Astrocyte (in vitro differentiated cells and primary cell): ENCODE measurements at regions not wholly inside any gene's neighbourhood (a gene's known extent, or its start where the extent isn't known, plus 50 kb on each side); places are given as distances from the start of the nearest gene placed in this dataset.

Experiments
- DNase-seq: peaks from one replicate; pipeline ENCODE4 v3.0.0-alpha.2; 2010; ENCODE audit warnings: low read depth
- FAIRE-seq: peaks from 2 replicates; lab custom pipeline; 2011; peaks lifted over from hg19 to GRCh38; lab: Jason Lieb, UNC
- H2AFZ ChIP-seq: 2 replicates; pipeline ENCODE4 v1.6.0; 2012; ENCODE audit warnings: low read depth, low read length, inconsistent platforms
- H3K27ac ChIP-seq: 2 replicates; pipeline ENCODE4 v1.5.1; 2011; ENCODE audit warnings: low read depth, low read length, inconsistent platforms
- H3K27me3 ChIP-seq: 2 replicates; pipeline ENCODE4 v1.6.0; 2011; ENCODE audit warnings: low read length, inconsistent platforms; ENCODE audit not compliant: insufficient read depth
- H3K36me3 ChIP-seq: 2 replicates; pipeline ENCODE4 v1.5.1; 2011; ENCODE audit warnings: low read length, inconsistent platforms; ENCODE audit not compliant: insufficient read depth
- H3K4me1 ChIP-seq: 2 replicates; pipeline ENCODE4 v1.5.1; 2011; ENCODE audit warnings: low read length, inconsistent platforms; ENCODE audit not compliant: insufficient read depth
- H3K4me2 ChIP-seq: 2 replicates; pipeline ENCODE4 v1.6.0; 2012; ENCODE audit warnings: low read length, inconsistent platforms
- H3K4me3 ChIP-seq: 2 replicates; pipeline ENCODE4 v1.5.1; 2011; ENCODE audit warnings: low read depth, mild to moderate bottlenecking, low read length, inconsistent platforms; ENCODE audit not compliant: insufficient read depth
- H3K79me2 ChIP-seq: 2 replicates; pipeline ENCODE4 v1.6.0; 2012; ENCODE audit warnings: mild to moderate bottlenecking, low read length, inconsistent platforms; ENCODE audit not compliant: insufficient read depth
- H3K9ac ChIP-seq: 2 replicates; pipeline ENCODE4 v1.6.0; 2012; ENCODE audit warnings: mild to moderate bottlenecking, low read length, inconsistent platforms
- H3K9me3 ChIP-seq: 2 replicates; pipeline ENCODE4 v1.5.1; 2012; ENCODE audit warnings: low read depth, mild to moderate bottlenecking, low read length, inconsistent platforms; ENCODE audit not compliant: insufficient read depth
- H4K20me1 ChIP-seq: 2 replicates; pipeline ENCODE4 v1.6.0; 2012; ENCODE audit warnings: low read length, inconsistent platforms; ENCODE audit not compliant: insufficient read depth
- H3K27ac Mint-ChIP-seq: one replicate; pipeline ENCODE4 v1.8.0; 2021; ENCODE audit warnings: mild to moderate bottlenecking, mixed read lengths; ENCODE audit not compliant: unreplicated experiment
- H3K27me3 Mint-ChIP-seq: one replicate; pipeline ENCODE4 v1.8.0; 2021; ENCODE audit warnings: low read depth, mixed read lengths; ENCODE audit not compliant: unreplicated experiment
- H3K36me3 Mint-ChIP-seq: one replicate; pipeline ENCODE4 v1.8.0; 2021; ENCODE audit warnings: low read depth, mixed read lengths; ENCODE audit not compliant: unreplicated experiment
- H3K4me1 Mint-ChIP-seq: one replicate; pipeline ENCODE4 v1.8.0; 2021; ENCODE audit warnings: low read depth, mixed read lengths; ENCODE audit not compliant: unreplicated experiment
- H3K4me3 Mint-ChIP-seq: one replicate; pipeline ENCODE4 v1.8.0; 2021; ENCODE audit warnings: mild to moderate bottlenecking, moderate library complexity, mixed read lengths; ENCODE audit not compliant: unreplicated experiment
- H3K9me3 Mint-ChIP-seq: one replicate; pipeline ENCODE4 v1.8.0; 2021; ENCODE audit warnings: mild to moderate bottlenecking, mixed read lengths; ENCODE audit not compliant: unreplicated experiment
- CTCF ChIP-seq: IDR thresholded peaks from 2 replicates; pipeline ENCODE4 v1.5.1; 2011; ENCODE audit warnings: low read depth, mild to moderate bottlenecking, inconsistent platforms, low read length, moderate library complexity; ENCODE audit not compliant: insufficient read depth
- EZH2 ChIP-seq: IDR thresholded peaks from 2 replicates; pipeline ENCODE4 v1.6.1; 2012; ENCODE audit warnings: mild to moderate bottlenecking, low read length, inconsistent platforms; ENCODE audit not compliant: insufficient read depth

GRCh38 chr3:42013691-42014457 is 52.0 kb upstream of the ULK4 start:
- H3K27me3 ChIP-seq, result no peaks in the 10 kb centered on the region
- H3K4me1 ChIP-seq, result peaks cover 9% of the 10 kb centered on the region
- H3K9ac ChIP-seq, result peak overlapping the region; percentile 89
- FAIRE-seq (no peak), DNase-seq (no peak)
- Mint-ChIP-seq H3K36me3 (peaks cover 2% of the 10 kb centered on the region), H3K27ac (peak overlapping the region; percentile 72), H3K27me3 (no peaks in the 10 kb centered on the region), H3K4me1 (peaks cover 18% of the 10 kb centered on the region), H3K4me3 (peak overlapping the region; percentile 96), H3K9me3 (no peaks in the 10 kb centered on the region)
- peaks cover 49% of the 10 kb centered on the region for H3K79me2 ChIP-seq
- TF ChIP-seq EZH2 (no peak), CTCF (no peak)
- H3K36me3 ChIP-seq, result no peaks in the 10 kb centered on the region
- peak overlapping the region; percentile 98 for H3K4me2 ChIP-seq
- peak overlapping the region; percentile 82 for H3K4me3 ChIP-seq
- peak overlapping the region; percentile 55 for H3K27ac ChIP-seq
- peaks cover 28% of the 10 kb centered on the region for H4K20me1 ChIP-seq
- no peaks in the 10 kb centered on the region for H3K9me3 ChIP-seq
- peak overlapping the region; percentile 60 for H2AFZ ChIP-seq

GRCh38 chr3:42012935-42013690 is 51.2 kb upstream of the ULK4 start:
- DNase-seq (no peak), FAIRE-seq (no peak)
- Mint-ChIP-seq H3K4me1 (peaks cover 16% of the 10 kb centered on the region), H3K9me3 (no peaks in the 10 kb centered on the region), H3K4me3 (peak overlapping the region; percentile 89), H3K27me3 (no peaks in the 10 kb centered on the region), H3K36me3 (peaks cover 2% of the 10 kb centered on the region), H3K27ac (peak overlapping the region; percentile 85)
- H3K9me3 ChIP-seq, result no peaks in the 10 kb centered on the region
- peak overlapping the region; percentile 46 for H3K9ac ChIP-seq
- peak overlapping the region; percentile 98 for H3K4me2 ChIP-seq
- TF ChIP-seq EZH2 (no peak), CTCF (no peak)
- no peaks in the 10 kb centered on the region for H3K27me3 ChIP-seq
- H3K4me1 ChIP-seq, result peaks cover 9% of the 10 kb centered on the region
- H2AFZ ChIP-seq, result peak overlapping the region; percentile 62
- peaks cover 41% of the 10 kb centered on the region for H3K79me2 ChIP-seq
- peaks cover 20% of the 10 kb centered on the region for H4K20me1 ChIP-seq
- peak overlapping the region; percentile 82 for H3K4me3 ChIP-seq
- H3K27ac ChIP-seq, result no peak overlapping the region
- H3K36me3 ChIP-seq, result no peaks in the 10 kb centered on the region
